Testis (tissue), 2 donors: ENCODE measurements at regions not wholly inside any gene's neighbourhood (a gene's known extent, or its start where the extent isn't known, plus 50 kb on each side); places are given as distances from the start of the nearest gene placed in this dataset.

Source experiments
- POLR2A ChIP-seq: fragments of 450-650 bp; IDR thresholded peaks from one replicate; pipeline ENCODE4 v1.6.1; 2017; ENCODE audit warnings: antibody characterized with exemption, mild to moderate bottlenecking, moderate library complexity
- TF ChIP-seq, protein P1 (sequence below), 3 experiments: fragments of 450-650 bp in 2 of 3; fragments of 200-600 bp in 1 of 3; sonication (generic) in 1 of 3; IDR thresholded peaks; one replicate each; pipeline ENCODE4 v1.5.1; 2016 to 2019; ENCODE audit warnings: antibody characterized with exemption in 3 of 3, mild to moderate bottlenecking in 2 of 3, moderate library complexity in 1 of 3

DNA sequence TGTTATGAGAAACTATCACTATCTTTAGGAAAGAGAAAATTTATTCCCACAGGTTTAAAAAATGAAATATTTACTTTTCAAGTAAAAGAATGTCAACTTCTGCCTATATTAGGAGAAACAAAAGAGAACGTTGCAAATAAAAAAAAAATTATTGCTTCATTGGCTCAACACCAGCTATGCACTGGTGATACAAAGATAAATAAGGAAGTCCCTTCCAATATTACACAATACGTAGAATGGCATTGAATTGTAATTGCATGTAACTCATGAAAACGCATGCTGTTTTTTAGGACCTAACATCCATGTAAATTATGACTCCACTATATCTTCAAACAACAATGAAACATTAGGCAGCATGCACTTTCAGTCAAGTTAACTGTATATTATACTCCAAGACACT lies 56.4 kb upstream of the RERGL start:
- TF ChIP-seq, protein P1, sequence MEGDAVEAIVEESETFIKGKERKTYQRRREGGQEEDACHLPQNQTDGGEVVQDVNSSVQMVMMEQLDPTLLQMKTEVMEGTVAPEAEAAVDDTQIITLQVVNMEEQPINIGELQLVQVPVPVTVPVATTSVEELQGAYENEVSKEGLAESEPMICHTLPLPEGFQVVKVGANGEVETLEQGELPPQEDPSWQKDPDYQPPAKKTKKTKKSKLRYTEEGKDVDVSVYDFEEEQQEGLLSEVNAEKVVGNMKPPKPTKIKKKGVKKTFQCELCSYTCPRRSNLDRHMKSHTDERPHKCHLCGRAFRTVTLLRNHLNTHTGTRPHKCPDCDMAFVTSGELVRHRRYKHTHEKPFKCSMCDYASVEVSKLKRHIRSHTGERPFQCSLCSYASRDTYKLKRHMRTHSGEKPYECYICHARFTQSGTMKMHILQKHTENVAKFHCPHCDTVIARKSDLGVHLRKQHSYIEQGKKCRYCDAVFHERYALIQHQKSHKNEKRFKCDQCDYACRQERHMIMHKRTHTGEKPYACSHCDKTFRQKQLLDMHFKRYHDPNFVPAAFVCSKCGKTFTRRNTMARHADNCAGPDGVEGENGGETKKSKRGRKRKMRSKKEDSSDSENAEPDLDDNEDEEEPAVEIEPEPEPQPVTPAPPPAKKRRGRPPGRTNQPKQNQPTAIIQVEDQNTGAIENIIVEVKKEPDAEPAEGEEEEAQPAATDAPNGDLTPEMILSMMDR (IDR thresholded peaks at IDR 0.05): no peak
- no peak for TF ChIP-seq POLR2A
